ENCODE measurements at regions not wholly inside any gene's neighbourhood (a gene's known extent, or its start where the extent isn't known, plus 50 kb on each side); places are given as distances from the start of the nearest gene placed in this dataset.

DNA sequence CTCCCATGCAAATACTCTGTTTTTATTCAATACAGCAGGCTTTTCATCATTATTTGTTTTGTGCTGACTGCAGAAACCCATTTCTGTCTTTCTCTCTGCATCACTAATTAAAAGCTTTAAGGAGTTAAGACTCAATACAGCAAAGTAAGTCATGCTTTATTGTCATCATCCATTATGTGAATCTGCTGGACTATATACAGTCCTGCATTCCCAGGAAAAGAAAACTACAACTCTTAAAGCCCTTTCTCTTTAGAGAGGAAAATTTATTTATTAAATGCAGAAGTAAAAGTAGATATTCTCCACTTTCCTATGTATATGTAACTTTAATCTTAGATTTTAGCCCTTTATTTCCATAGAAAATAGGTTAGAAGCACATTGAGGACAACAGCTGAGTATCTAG, 706.6 kb upstream of the RGMB start:
- H3K4me3 Mint-ChIP-seq (ENCODE audit: unreplicated experiment) = no peak overlapping the region
- H3K4me1 Mint-ChIP-seq (ENCODE audit: unreplicated experiment) = no peaks in the 10 kb centered on the region
- no peak overlapping the region for H3K27ac Mint-ChIP-seq (ENCODE audit: unreplicated experiment)
- TF ChIP-seq CTCF (IDR thresholded peaks at IDR 0.05; ENCODE audit: unreplicated experiment) = no peak
- no peaks in the 10 kb centered on the region for H3K9me3 Mint-ChIP-seq (ENCODE audit: unreplicated experiment)
- H3K27me3 Mint-ChIP-seq (ENCODE audit: unreplicated experiment) = no peaks in the 10 kb centered on the region
- H3K36me3 Mint-ChIP-seq (ENCODE audit: low read depth, unreplicated experiment) = no peaks in the 10 kb centered on the region
- DNase-seq (ENCODE audit: low spot score) = no peak

DNA sequence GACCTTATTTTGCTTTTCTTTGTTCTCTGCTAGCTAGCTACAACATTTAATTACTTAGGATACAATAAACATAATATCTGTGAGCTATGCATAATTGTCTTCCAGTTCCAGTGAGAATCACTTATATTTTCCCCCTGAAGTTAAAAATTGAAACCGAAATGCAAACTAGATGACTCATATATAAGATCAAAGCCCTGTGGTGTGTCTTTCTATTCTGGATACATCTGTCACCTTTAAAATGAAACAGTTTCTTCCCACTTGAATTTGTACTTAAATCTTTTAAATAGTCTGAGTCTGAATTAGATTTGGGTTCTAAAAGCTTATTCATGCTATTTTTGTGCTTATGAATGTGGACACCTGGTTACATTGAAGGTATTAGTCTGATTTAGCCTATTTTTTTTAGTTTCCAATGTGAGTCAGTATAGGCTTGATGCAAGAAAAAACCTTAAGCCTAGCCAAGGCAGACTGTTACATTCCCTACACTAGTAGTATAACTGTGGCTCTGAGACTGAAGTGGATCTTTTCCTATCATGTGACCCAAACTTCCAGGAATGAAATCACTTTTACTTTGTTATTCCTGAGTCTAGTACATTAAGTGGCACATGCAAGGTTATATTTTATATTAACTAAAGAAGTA, 703.5 kb upstream of the RGMB start:
- H3K4me3 Mint-ChIP-seq (ENCODE audit: unreplicated experiment) = no peak overlapping the region
- no peaks in the 10 kb centered on the region for H3K36me3 Mint-ChIP-seq (ENCODE audit: low read depth, unreplicated experiment)
- no peak for TF ChIP-seq CTCF (IDR thresholded peaks at IDR 0.05; ENCODE audit: unreplicated experiment)
- no peaks in the 10 kb centered on the region for H3K4me1 Mint-ChIP-seq (ENCODE audit: unreplicated experiment)
- no peak for DNase-seq (ENCODE audit: low spot score)
- H3K27ac Mint-ChIP-seq (ENCODE audit: unreplicated experiment) = no peak overlapping the region
- no peaks in the 10 kb centered on the region for H3K9me3 Mint-ChIP-seq (ENCODE audit: unreplicated experiment)
- no peaks in the 10 kb centered on the region for H3K27me3 Mint-ChIP-seq (ENCODE audit: unreplicated experiment)

DNA sequence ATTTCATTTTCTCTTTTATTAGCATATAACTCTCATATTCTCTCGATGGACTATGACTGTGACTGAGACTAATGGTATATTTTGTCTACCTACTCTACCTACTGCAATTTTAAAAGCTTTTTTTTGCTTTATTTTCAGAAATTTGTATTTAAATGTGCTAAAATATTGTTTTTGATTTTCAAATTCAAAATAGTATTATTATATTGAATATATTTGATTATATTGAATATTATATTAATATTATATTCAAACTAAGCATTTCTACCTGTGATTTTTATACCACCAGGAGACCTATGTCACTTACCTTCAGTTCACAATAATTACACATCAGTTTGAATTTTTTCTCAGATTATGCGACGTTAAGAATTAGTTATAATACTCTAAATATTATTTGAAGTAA, 700.5 kb upstream of the RGMB start:
- Mint-ChIP-seq H3K36me3 (ENCODE audit: low read depth, unreplicated experiment) (no peaks in the 10 kb centered on the region), H3K9me3 (ENCODE audit: unreplicated experiment) (no peaks in the 10 kb centered on the region), H3K4me1 (ENCODE audit: unreplicated experiment) (no peaks in the 10 kb centered on the region), H3K27me3 (ENCODE audit: unreplicated experiment) (peaks cover 1% of the 10 kb centered on the region), H3K4me3 (ENCODE audit: unreplicated experiment) (no peak overlapping the region), H3K27ac (ENCODE audit: unreplicated experiment) (no peak overlapping the region)
- no peak for TF ChIP-seq CTCF (IDR thresholded peaks at IDR 0.05; ENCODE audit: unreplicated experiment)
- no peak for DNase-seq (ENCODE audit: low spot score)

- no peak for TF ChIP-seq CTCF (IDR thresholded peaks at IDR 0.05; ENCODE audit: unreplicated experiment)
- Mint-ChIP-seq H3K36me3 (ENCODE audit: low read depth, unreplicated experiment) (no peaks in the 10 kb centered on the region), H3K27me3 (ENCODE audit: unreplicated experiment) (peaks cover 3% of the 10 kb centered on the region), H3K4me1 (ENCODE audit: unreplicated experiment) (no peaks in the 10 kb centered on the region), H3K9me3 (ENCODE audit: unreplicated experiment) (no peaks in the 10 kb centered on the region), H3K4me3 (ENCODE audit: unreplicated experiment) (no peak overlapping the region), H3K27ac (ENCODE audit: unreplicated experiment) (no peak overlapping the region)
- DNase-seq (ENCODE audit: low spot score) = no peak
These were observed 697.0 kb upstream of the RGMB start for GRCh38 chr5:98076501-98076900.

DNA sequence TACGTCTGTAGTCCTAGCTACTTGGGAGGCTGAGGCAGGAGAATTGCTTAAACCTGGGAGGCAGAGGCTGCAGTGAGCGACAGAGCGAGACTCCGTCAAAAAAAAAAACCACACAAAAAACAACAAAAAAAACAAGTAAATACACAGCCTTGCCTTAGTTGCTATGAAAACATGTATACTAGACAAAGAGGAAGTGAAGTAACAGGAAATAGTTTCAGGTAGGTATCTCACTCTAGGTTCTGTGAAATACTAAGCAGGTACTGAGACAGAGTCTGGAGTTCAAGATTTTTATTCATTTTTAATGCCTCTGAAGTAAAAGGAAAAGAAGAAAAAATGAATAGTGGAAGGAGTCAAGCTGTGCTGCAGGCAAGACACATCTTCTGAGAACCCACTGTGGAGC, 687.9 kb upstream of the RGMB start:
- Mint-ChIP-seq H3K4me1 (ENCODE audit: unreplicated experiment) (no peaks in the 10 kb centered on the region), H3K27ac (ENCODE audit: unreplicated experiment) (no peak overlapping the region), H3K27me3 (ENCODE audit: unreplicated experiment) (no peaks in the 10 kb centered on the region), H3K36me3 (ENCODE audit: low read depth, unreplicated experiment) (no peaks in the 10 kb centered on the region), H3K4me3 (ENCODE audit: unreplicated experiment) (no peak overlapping the region), H3K9me3 (ENCODE audit: unreplicated experiment) (no peaks in the 10 kb centered on the region)
- TF ChIP-seq CTCF (IDR thresholded peaks at IDR 0.05; ENCODE audit: unreplicated experiment) = no peak
- no peak for DNase-seq (ENCODE audit: low spot score)

Measured in endothelial cell (in vitro differentiated cells).